ENCODE measurements at regions not wholly inside any gene's neighbourhood (a gene's known extent, or its start where the extent isn't known, plus 50 kb on each side); places are given as distances from the start of the nearest gene placed in this dataset. TPM values are rescaled to one million over a fixed set of nuclear protein-coding genes. Genes with fewer than 3 reads are reported as not detected.

GRCh38 chrX:580030-580429 lies 50.6 kb upstream of the SHOX start:
- H4K91ac ChIP-seq (ENCODE audit: low read length), result no peak overlapping the region
- no peak for DNase-seq
- no peaks in the 10 kb centered on the region for H3K4me1 ChIP-seq (ENCODE audit: control insufficient read depth, insufficient read depth, low read depth, low read length)
- no peak overlapping the region for H3K14ac ChIP-seq (ENCODE audit: low read length in 2 of 2)
- H3K36me3 ChIP-seq (ENCODE audit: control insufficient read depth in 1 of 2, insufficient read depth in 2 of 2, low read depth in 1 of 2, low read length in 2 of 2), result no peaks in the 10 kb centered on the region
- H4K8ac ChIP-seq (ENCODE audit: low read length), result no peak overlapping the region
- H3K4me2 ChIP-seq (ENCODE audit: low read length, poor library complexity, severe bottlenecking), result no peak overlapping the region
- 59% methylated on average over 6 of the region's 7 CpGs for WGBS
- no peak overlapping the region for H2BK120ac ChIP-seq (ENCODE audit: low read depth, low read length)
- H3K4me3 ChIP-seq (ENCODE audit: insufficient read depth in 1 of 2, low read depth in 1 of 2, low read length in 2 of 2), result no peak overlapping the region
- no peak overlapping the region for H3K23ac ChIP-seq (ENCODE audit: low read length in 2 of 2)
- H2BK15ac ChIP-seq (ENCODE audit: low read depth, poor library complexity, severe bottlenecking), result no peak overlapping the region
- H2AK5ac ChIP-seq (ENCODE audit: low read length, severe bottlenecking), result no peak overlapping the region
- H3K18ac ChIP-seq (ENCODE audit: low read depth in 1 of 2, low read length in 2 of 2), result no peak overlapping the region
- no peak overlapping the region for H3K4ac ChIP-seq (ENCODE audit: low read depth in 1 of 2, low read length in 2 of 2)
- H3K79me1 ChIP-seq (replicated peaks; ENCODE audit: low read length, poor library complexity, severe bottlenecking), result no peaks in the 10 kb centered on the region
- H3K27ac ChIP-seq (ENCODE audit: low read length, poor library complexity, severe bottlenecking), result no peak overlapping the region
- peaks cover 22% of the 10 kb centered on the region for H3K9me3 ChIP-seq (ENCODE audit: control insufficient read depth, low read length)
- no peak overlapping the region for H3K9ac ChIP-seq (ENCODE audit: low read length)
- no peak overlapping the region for H2BK5ac ChIP-seq (ENCODE audit: low read depth, low read length, poor library complexity, severe bottlenecking)
- H3K27me3 ChIP-seq (ENCODE audit: control insufficient read depth in 1 of 2, insufficient read depth in 1 of 2, low read length in 2 of 2), result no peaks in the 10 kb centered on the region
- no peak overlapping the region for H2BK12ac ChIP-seq (ENCODE audit: low read length in 2 of 2)
- H2AFZ ChIP-seq (ENCODE audit: low read depth, low read length), result no peak overlapping the region

Small RNAs in the stretch of these regions (small RNA-seq; reads per million reads assigned to genes)
- gene KRT18P53 (ENCODE audit: low read depth), result not detected

Measured in mesenchymal stem cell (in vitro differentiated cells and primary cell).